Spleen (tissue), 11 donors: ENCODE measurements at regions not wholly inside any gene's neighbourhood (a gene's known extent, or its start where the extent isn't known, plus 50 kb on each side); places are given as distances from the start of the nearest gene placed in this dataset.
"Not testable (repeated sequence)": the region's sequence is repeated elsewhere in the genome, so short reads cannot be mapped to it uniquely, and the experiment has no call there.

Source experiments
- DNase-seq: peaks from one replicate; pipeline ENCODE4 v3.0.0-alpha.2; 2020
- H3K27ac ChIP-seq, 8 donors: fragments of 200-600 bp; sonication (generic) in 7 of 8; 1 replicate in 4 of 8; 2 replicates in 4 of 8; pipeline versions ENCODE4 v1.5.0 to v1.8.0; 2016 to 2021; ENCODE audit warnings: inconsistent platforms in 4 of 8, mild to moderate bottlenecking in 4 of 8, moderate library complexity in 1 of 8
- H3K27me3 ChIP-seq, 7 donors: fragments of 200-600 bp; sonication (generic) in 6 of 7; replicated peaks in 1 of 7; 1 replicate in 4 of 7; 2 replicates in 3 of 7; pipeline versions ENCODE4 v1.5.0 to v1.8.0; 2016 to 2021; ENCODE audit warnings: inconsistent platforms in 3 of 7, mild to moderate bottlenecking in 1 of 7
- H3K36me3 ChIP-seq, 6 donors: fragments of 200-600 bp; sonication (generic) in 5 of 6; 1 replicate in 4 of 6; 2 replicates in 2 of 6; pipeline versions ENCODE4 v1.5.0 to v1.8.0; 2016 to 2021; ENCODE audit warnings: inconsistent platforms in 2 of 6
- H3K4me1 ChIP-seq, 6 donors: fragments of 200-600 bp; sonication (generic) in 5 of 6; 1 replicate in 3 of 6; 2 replicates in 3 of 6; pipeline versions ENCODE4 v1.5.0 to v1.8.0; 2016 to 2021; ENCODE audit warnings: inconsistent platforms in 3 of 6
- H3K4me3 ChIP-seq, 8 donors: fragments of 200-600 bp; sonication (generic) in 7 of 8; 1 replicate in 4 of 8; 2 replicates in 4 of 8; pipeline versions ENCODE4 v1.5.0 to v1.8.0; 2016 to 2021; ENCODE audit warnings: inconsistent platforms in 4 of 8, mild to moderate bottlenecking in 4 of 8, moderate library complexity in 2 of 8
- H3K9me3 ChIP-seq, 8 donors: fragments of 200-600 bp; sonication (generic) in 7 of 8; 1 replicate in 4 of 8; 2 replicates in 4 of 8; pipeline versions ENCODE4 v1.5.0 to v1.8.0; 2016 to 2021; ENCODE audit warnings: inconsistent platforms in 4 of 8
- CTCF ChIP-seq, 11 experiments: fragments of 200-600 bp in 7 of 11; fragments of 450-650 bp in 4 of 11; sonication (generic) in 4 of 11; IDR thresholded peaks in 8 of 11; conservative IDR thresholded peaks in 3 of 11; 1 replicate in 7 of 11; 2 replicates in 4 of 11; pipeline versions ENCODE4 v1.4.0 to v1.8.0; 2016 to 2021; ENCODE audit warnings: antibody characterized with exemption in 11 of 11, inconsistent platforms in 4 of 11, mild to moderate bottlenecking in 1 of 11
- POLR2A ChIP-seq, 3 donors: fragments of 450-650 bp; IDR thresholded peaks; one replicate each; pipeline ENCODE4 v1.5.1; 2017; ENCODE audit warnings: antibody characterized with exemption in 3 of 3, mild to moderate bottlenecking in 1 of 3
- POLR2AphosphoS5 ChIP-seq, 3 donors: sonication (generic); formaldehyde crosslinking; IDR thresholded peaks; one replicate each; pipeline ENCODE4 v1.5.1; 2017; ENCODE audit warnings: antibody characterized with exemption in 3 of 3
- WGBS, 5 donors: extraction: QIAGEN DNeasy Blood & Tissue Kit in 3 of 5; methylation state at CpG; one replicate each; pipeline versions ENCODE4 v1.1.5 to v1.1.7; 2013 to 2018; 5-methylcytosine and 5-hydroxymethylcytosine counted together
- intact Hi-C: fragments of 100-400 bp; cut with DNase I; formaldehyde crosslinking; loops from one replicate; pipeline ENCODE4 v1.15.0; 2023; ENCODE audit warnings: low total_unique reads
- donor health status: healthy with polysubstance abuse.
- donor health status: DM: no; HTN: no; CAD: no; lungs with moderate emphysema.
- donor health status: DM: no; HTN: no; CAD: no.
- donor health status: Bipolar disorder and iron deficiency.
- donor health status: healthy.
- donor health status: DM: no; HTN: no; CAD: no.
- donor health status: DM: yes; HTN: yes; CAD: no.

- no peak for DNase-seq
- no peak for TF ChIP-seq CTCF (IDR thresholded peaks at IDR 0.05 in 8 of 11, conservative IDR thresholded peaks at IDR 0.05 in 3 of 11)
- no peak for TF ChIP-seq POLR2AphosphoS5 (IDR thresholded peaks at IDR 0.05)
- intact Hi-C loops = no loop called here
- Histone ChIP-seq H3K36me3 (no peaks in the 10 kb centered on the region), H3K4me1 (no peaks in the 10 kb centered on the region), H3K9me3 (no peaks in the 10 kb centered on the region), H3K4me3 (no peak overlapping the region), H3K27ac (no peak overlapping the region), H3K27me3 (no peaks in the 10 kb centered on the region)
- WGBS, 5 donors = 68 to 84% (median 78%) methylated on average over 4 of the region's 4 CpGs
Observed at GRCh38 chr1:64348270-64348960, 121.5 kb upstream of the CACHD1 start.

- Histone ChIP-seq H3K4me3 (no peak overlapping the region), H3K36me3 (no peaks in the 10 kb centered on the region), H3K27me3 (no peaks in the 10 kb centered on the region), H3K27ac (no peak overlapping the region), H3K9me3 (no peaks in the 10 kb centered on the region), H3K4me1 (no peaks in the 10 kb centered on the region)
- no peak for TF ChIP-seq CTCF (IDR thresholded peaks at IDR 0.05 in 8 of 11, conservative IDR thresholded peaks at IDR 0.05 in 3 of 11)
- no peak for TF ChIP-seq POLR2AphosphoS5 (IDR thresholded peaks at IDR 0.05)
- no peak for TF ChIP-seq POLR2A (IDR thresholded peaks at IDR 0.05)
- intact Hi-C loops = no loop called here
- 88 to 98% (median 93%) methylated on average over 6 of the region's 6 CpGs for WGBS, 5 donors
- DNase-seq = no peak
Observed at GRCh38 chr1:64348961-64349648, 120.8 kb upstream of the CACHD1 start.

- H3K4me3 ChIP-seq, H3K27ac ChIP-seq, H3K4me1 ChIP-seq, intact Hi-C loops, H3K27me3 ChIP-seq, DNase-seq, H3K9me3 ChIP-seq, H3K36me3 ChIP-seq: not testable (repeated sequence)
- WGBS, 5 donors = 84 to 94% (median 86%) methylated on average over 2 of the region's 2 CpGs
Observed at GRCh38 chr1:64355534-64355933, 114.4 kb upstream of the CACHD1 start.

- Histone ChIP-seq H3K27ac (no peak overlapping the region), H3K36me3 (no peaks in the 10 kb centered on the region), H3K27me3 (peaks cover 0 to 9% (median 0%) of the 10 kb centered on the region in 7 donors), H3K9me3 (no peaks in the 10 kb centered on the region), H3K4me3 (no peak overlapping the region), H3K4me1 (peaks cover 0 to 5% (median 0%) of the 10 kb centered on the region in 6 donors)
- TF ChIP-seq POLR2A (IDR thresholded peaks at IDR 0.05) = no peak
- no peak for TF ChIP-seq POLR2AphosphoS5 (IDR thresholded peaks at IDR 0.05)
- TF ChIP-seq CTCF (IDR thresholded peaks at IDR 0.05 in 8 of 11, conservative IDR thresholded peaks at IDR 0.05 in 3 of 11) = no peak
- DNase-seq = no peak
- intact Hi-C loops = no loop called here
- 75 to 81% (median 76%) methylated on average over 15 of the region's 15 CpGs for WGBS, 5 donors
Observed at GRCh38 chr1:64356636-64357256, 113.2 kb upstream of the CACHD1 start.
